OCI-LY1 (cell line): ENCODE measurements at regions not wholly inside any gene's neighbourhood (a gene's known extent, or its start where the extent isn't known, plus 50 kb on each side); places are given as distances from the start of the nearest gene placed in this dataset.

Experiments
- H2AFZ ChIP-seq: fragments of 200-600 bp; sonication (generic), shearing (Covaris generic); 2 replicates; pipeline ENCODE4 v1.6.0; 2014; ENCODE audit warnings: antibody characterized with exemption, mild to moderate bottlenecking, low read length
- H3F3A ChIP-seq: fragments of 200-600 bp; sonication (generic), shearing (Covaris generic); 2 replicates; pipeline ENCODE4 v1.6.0; 2014; ENCODE audit warnings: mild to moderate bottlenecking, antibody characterized with exemption, low read length, moderate library complexity; ENCODE audit not compliant: insufficient read depth
- H3K27ac ChIP-seq: fragments of 200-600 bp; sonication (generic); 2 replicates; pipeline ENCODE4 v1.5.1; 2014; ENCODE audit warnings: low read length, mixed run types, mild to moderate bottlenecking, low read depth; ENCODE audit not compliant: poor library complexity, severe bottlenecking
- H3K27me3 ChIP-seq: fragments of 200-600 bp; sonication (generic); 2 replicates; pipeline ENCODE4 v1.6.0; 2014; ENCODE audit warnings: antibody characterized with exemption, mild to moderate bottlenecking, low read length, moderate library complexity; ENCODE audit not compliant: insufficient read depth
- H3K36me3 ChIP-seq: fragments of 200-600 bp; sonication (generic); 2 replicates; pipeline ENCODE4 v1.6.1; 2014; ENCODE audit warnings: mild to moderate bottlenecking, antibody characterized with exemption, low read length, moderate library complexity, mixed read lengths; ENCODE audit not compliant: insufficient read depth
- H3K4me1 ChIP-seq: fragments of 200-600 bp; sonication (generic); 2 replicates; pipeline ENCODE4 v1.5.1; 2014; ENCODE audit warnings: mild to moderate bottlenecking, low read length, moderate library complexity; ENCODE audit not compliant: insufficient read depth, severe bottlenecking
- H3K4me2 ChIP-seq: fragments of 200-600 bp; sonication (generic), shearing (Covaris generic); 2 replicates; pipeline ENCODE4 v1.6.1; 2014; ENCODE audit warnings: low read length
- H3K4me3 ChIP-seq: fragments of 200-600 bp; sonication (generic); 2 replicates; pipeline ENCODE4 v1.5.1; 2014; ENCODE audit warnings: low read length, low read depth, mild to moderate bottlenecking, mixed read lengths; ENCODE audit not compliant: poor library complexity, severe bottlenecking
- H3K79me2 ChIP-seq: fragments of 200-600 bp; shearing (Covaris generic); 2 replicates; pipeline ENCODE4 v1.6.1; 2016; ENCODE audit warnings: mixed run types, low read length, mixed read lengths; ENCODE audit not compliant: insufficient read depth
- H3K9ac ChIP-seq: fragments of 200-600 bp; sonication (generic), shearing (Covaris generic); 2 replicates; pipeline ENCODE4 v1.6.1; 2014; ENCODE audit warnings: mild to moderate bottlenecking, low read length, mixed read lengths
- H3K9me2 ChIP-seq: fragments of 200-600 bp; sonication (generic), shearing (Covaris generic); 2 replicates; pipeline ENCODE4 v1.6.1; 2014; ENCODE audit warnings: low read depth, mild to moderate bottlenecking, low read length, mixed read lengths
- H3K9me3 ChIP-seq: fragments of 200-600 bp; shearing (Covaris generic); 2 replicates; pipeline ENCODE4 v1.6.1; 2014; ENCODE audit warnings: low read length, mixed read lengths
- H4K20me1 ChIP-seq: fragments of 200-600 bp; sonication (generic), shearing (Covaris generic); 2 replicates; pipeline ENCODE4 v1.6.0; 2016; ENCODE audit warnings: mild to moderate bottlenecking, low read length; ENCODE audit not compliant: insufficient read depth
- EZH2 ChIP-seq: fragments of 200-600 bp; sonication (generic), shearing (Covaris generic); IDR thresholded peaks from 2 replicates; pipeline ENCODE4 v1.8.0; 2017; ENCODE audit warnings: borderline replicate concordance, mixed run types, mild to moderate bottlenecking, antibody characterized with exemption, low read length, moderate library complexity, mixed read lengths
- TF ChIP-seq, protein P1 (sequence below): fragments of 200-600 bp; sonication (generic), shearing (Covaris generic); IDR thresholded peaks from 2 replicates; pipeline ENCODE4 v1.5.1; 2017; ENCODE audit warnings: mild to moderate bottlenecking, antibody characterized with exemption, low read length, moderate library complexity, mixed read lengths

DNA sequence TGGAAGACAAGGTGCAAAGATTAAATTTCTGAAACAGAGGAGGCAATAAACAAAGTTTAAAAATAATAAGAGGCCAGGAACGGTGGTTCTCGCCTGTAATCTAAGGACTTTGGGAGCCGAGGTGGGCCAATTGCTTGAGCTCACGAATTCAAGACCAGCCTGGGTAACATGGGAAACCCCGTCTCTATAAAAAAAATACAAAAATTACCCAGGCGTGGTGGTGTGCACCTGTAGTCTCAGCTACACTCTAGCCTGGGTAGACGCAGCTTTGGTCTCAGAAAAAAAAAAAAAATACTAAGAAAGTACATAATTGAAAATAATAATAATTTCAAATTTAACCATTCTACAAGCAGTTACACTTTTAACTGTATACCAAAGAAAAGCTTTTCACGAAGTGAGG is 744.6 kb upstream of the POU3F3 start:
- TF ChIP-seq, protein P1, sequence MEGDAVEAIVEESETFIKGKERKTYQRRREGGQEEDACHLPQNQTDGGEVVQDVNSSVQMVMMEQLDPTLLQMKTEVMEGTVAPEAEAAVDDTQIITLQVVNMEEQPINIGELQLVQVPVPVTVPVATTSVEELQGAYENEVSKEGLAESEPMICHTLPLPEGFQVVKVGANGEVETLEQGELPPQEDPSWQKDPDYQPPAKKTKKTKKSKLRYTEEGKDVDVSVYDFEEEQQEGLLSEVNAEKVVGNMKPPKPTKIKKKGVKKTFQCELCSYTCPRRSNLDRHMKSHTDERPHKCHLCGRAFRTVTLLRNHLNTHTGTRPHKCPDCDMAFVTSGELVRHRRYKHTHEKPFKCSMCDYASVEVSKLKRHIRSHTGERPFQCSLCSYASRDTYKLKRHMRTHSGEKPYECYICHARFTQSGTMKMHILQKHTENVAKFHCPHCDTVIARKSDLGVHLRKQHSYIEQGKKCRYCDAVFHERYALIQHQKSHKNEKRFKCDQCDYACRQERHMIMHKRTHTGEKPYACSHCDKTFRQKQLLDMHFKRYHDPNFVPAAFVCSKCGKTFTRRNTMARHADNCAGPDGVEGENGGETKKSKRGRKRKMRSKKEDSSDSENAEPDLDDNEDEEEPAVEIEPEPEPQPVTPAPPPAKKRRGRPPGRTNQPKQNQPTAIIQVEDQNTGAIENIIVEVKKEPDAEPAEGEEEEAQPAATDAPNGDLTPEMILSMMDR, result no peak
- TF ChIP-seq EZH2, result no peak
- peak overlapping the region; percentile 18 for H3K4me3 ChIP-seq
- H3K4me2 ChIP-seq, result peak overlapping the region; percentile 60
- H3K4me1 ChIP-seq, result peaks cover 46% of the 10 kb centered on the region
- H3K9me2 ChIP-seq, result no peaks in the 10 kb centered on the region
- no peaks in the 10 kb centered on the region for H3K9me3 ChIP-seq
- H3K27ac ChIP-seq, result peak overlapping the region; percentile 84
- peak overlapping the region; percentile 70 for H2AFZ ChIP-seq
- no peaks in the 10 kb centered on the region for H3F3A ChIP-seq
- no peaks in the 10 kb centered on the region for H3K36me3 ChIP-seq
- peak overlapping the region; percentile 48 for H3K9ac ChIP-seq
- no peaks in the 10 kb centered on the region for H3K79me2 ChIP-seq
- H3K27me3 ChIP-seq, result no peaks in the 10 kb centered on the region
- H4K20me1 ChIP-seq, result no peaks in the 10 kb centered on the region

DNA sequence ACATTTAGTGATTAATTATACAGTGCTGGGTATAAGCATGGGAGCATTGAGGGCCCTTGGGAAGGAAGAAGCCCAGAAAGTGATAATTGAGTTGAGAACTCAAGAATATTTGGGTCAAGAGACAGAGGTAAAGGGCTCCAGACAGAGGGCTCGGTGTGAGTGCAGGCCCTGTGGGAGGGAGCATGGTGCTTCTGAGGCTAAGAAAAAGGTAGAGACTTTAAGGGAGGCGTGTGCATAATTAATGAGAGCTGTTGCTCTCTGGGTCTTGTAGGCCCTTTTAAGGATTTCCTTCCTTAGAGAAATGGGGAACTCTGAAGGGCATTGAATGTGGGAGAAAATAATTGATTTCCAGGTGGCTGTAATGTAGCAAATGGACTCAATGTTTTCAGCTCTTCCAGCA is 735.0 kb upstream of the POU3F3 start:
- H3F3A ChIP-seq, result no peaks in the 10 kb centered on the region
- no peaks in the 10 kb centered on the region for H3K27me3 ChIP-seq
- H3K4me3 ChIP-seq, result no peak overlapping the region
- no peaks in the 10 kb centered on the region for H3K9me2 ChIP-seq
- H3K36me3 ChIP-seq, result no peaks in the 10 kb centered on the region
- no peak for TF ChIP-seq EZH2
- TF ChIP-seq, protein P1, result no peak
- no peaks in the 10 kb centered on the region for H3K79me2 ChIP-seq
- no peak overlapping the region for H2AFZ ChIP-seq
- H3K9ac ChIP-seq, result no peak overlapping the region
- no peaks in the 10 kb centered on the region for H4K20me1 ChIP-seq
- no peak overlapping the region for H3K27ac ChIP-seq
- no peaks in the 10 kb centered on the region for H3K4me1 ChIP-seq
- no peak overlapping the region for H3K4me2 ChIP-seq
- 0 out of 2 replicates have a peak, but pooled peaks cover 3% of the 10 kb centered on the region for H3K9me3 ChIP-seq

DNA sequence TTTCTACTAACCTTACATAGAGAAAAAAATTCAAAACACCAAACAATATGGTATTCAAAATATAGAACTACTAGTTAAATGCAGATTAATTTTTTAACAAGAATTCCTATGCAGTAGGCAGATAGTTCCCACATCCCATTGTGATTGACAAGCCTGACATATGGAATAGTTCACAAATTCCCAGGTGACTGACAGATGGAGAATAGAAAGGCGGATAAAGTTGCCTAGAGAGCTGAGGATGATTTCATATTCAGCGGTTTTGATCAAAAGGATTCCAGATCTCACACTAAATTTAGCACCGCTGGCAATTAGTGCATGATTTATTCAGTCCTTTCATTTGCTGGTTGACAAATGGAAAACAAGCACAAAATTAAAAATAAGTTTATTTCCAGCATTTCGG is 733.7 kb upstream of the POU3F3 start:
- H2AFZ ChIP-seq, result no peak overlapping the region
- H3K9ac ChIP-seq, result no peak overlapping the region
- no peaks in the 10 kb centered on the region for H3K4me1 ChIP-seq
- H3K4me3 ChIP-seq, result no peak overlapping the region
- H3F3A ChIP-seq, result no peaks in the 10 kb centered on the region
- H3K9me3 ChIP-seq, result 0 out of 2 replicates have a peak, but pooled peaks cover 3% of the 10 kb centered on the region
- no peaks in the 10 kb centered on the region for H3K79me2 ChIP-seq
- no peaks in the 10 kb centered on the region for H3K27me3 ChIP-seq
- no peak overlapping the region for H3K4me2 ChIP-seq
- no peaks in the 10 kb centered on the region for H3K36me3 ChIP-seq
- H3K27ac ChIP-seq, result no peak overlapping the region
- H4K20me1 ChIP-seq, result no peaks in the 10 kb centered on the region
- H3K9me2 ChIP-seq, result no peaks in the 10 kb centered on the region
- TF ChIP-seq, protein P1, result no peak
- TF ChIP-seq EZH2, result no peak
